GM21825 (cell line): ENCODE measurements at regions not wholly inside any gene's neighbourhood (a gene's known extent, or its start where the extent isn't known, plus 50 kb on each side); places are given as distances from the start of the nearest gene placed in this dataset.
"Not testable (repeated sequence)": the region's sequence is repeated elsewhere in the genome, so short reads cannot be mapped to it uniquely, and the experiment has no call there.

Experiments used
- ATAC-seq: cut with Tn5 transposase; IDR thresholded peaks from one replicate; pipeline ENCODE4 v1.9.1; 2021; ENCODE audit warnings: mild to moderate bottlenecking, moderate library complexity; ENCODE audit not compliant: unreplicated experiment

DNA sequence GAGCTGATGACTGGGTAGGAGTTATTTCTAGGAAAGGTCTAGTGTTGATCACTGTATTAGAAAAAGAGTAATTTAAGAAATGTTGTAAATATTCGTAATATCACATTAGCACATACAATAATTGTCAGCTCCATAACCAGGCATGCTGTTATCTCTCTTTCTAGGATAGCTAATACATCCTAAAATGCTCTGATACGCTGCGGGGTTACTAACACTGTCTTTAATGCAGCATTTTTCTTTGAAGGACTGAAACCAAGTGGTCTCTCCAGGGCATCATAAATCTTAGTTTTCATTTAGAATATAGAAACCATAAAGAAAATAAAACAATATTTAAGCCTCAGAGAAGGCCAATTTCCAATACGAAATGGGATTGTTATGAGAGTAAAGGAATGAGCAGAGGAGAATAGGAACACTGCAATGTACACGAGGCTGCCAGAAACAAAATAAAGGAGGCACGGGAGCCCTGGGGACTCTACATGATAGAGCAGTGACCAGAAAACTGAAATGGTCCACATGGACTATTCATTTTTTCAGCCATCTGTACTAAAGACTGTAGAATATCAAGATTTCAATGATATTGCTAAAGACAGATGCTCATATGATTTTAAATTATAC, 1606.7 kb upstream of the AGA start:
- no peak for ATAC-seq

DNA sequence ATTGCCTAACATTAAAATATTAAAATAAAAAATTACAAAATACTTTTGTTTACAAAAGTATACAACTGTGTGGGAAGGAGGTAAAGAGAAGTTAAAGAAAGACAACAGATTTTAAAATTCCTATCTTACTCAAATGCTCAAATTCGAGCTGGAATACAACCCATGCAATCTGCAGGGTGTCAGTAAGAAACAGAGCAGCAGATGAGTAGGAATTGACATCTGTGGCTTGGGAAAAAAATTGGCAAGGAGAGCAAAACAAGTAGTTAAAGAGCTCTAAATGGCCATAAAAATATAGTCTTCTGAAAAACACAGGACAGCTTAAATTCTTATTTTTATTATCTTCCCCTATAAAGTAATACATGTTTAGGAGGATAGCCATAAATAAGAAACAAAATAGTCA, 1609.0 kb upstream of the AGA start:
- ATAC-seq, result no peak

DNA sequence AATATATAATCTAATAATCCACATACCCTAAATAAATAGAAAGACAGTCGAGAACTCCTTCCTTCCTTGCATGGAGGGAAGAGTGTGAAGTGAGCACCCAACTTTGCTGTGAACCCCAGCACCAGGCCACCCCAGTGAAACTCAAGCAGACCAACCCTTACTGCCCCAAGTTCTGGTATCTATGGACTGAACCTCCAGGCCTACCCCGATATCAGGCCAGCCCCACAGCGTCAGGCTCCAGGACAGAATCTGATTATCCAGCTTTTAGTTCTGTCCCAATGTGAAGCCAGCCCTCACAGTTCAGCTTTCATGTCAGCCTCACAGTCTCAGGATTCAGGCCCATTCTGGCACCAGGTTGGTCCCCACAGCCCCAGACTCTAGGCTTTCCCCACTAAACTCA, 1617.2 kb upstream of the AGA start:
- ATAC-seq, result no peak

DNA sequence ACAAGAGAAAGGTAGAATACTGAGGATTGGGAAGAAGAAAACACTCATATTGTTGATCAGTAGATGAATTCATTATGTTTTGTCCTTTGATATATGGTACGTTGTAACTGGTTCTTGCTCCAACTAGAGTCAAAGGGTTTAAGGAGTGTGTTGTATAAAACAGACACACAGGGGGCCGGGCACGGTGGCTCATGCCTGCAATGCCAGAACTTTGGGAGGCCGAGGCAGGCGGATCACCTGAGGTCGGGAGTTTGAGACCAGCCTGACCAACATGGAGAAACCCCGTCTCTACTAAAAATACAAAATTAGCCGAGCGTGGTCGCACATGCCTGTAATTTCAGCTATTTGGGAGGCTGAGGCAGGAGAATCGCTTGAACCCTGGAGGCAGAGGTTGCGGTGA, 1624.0 kb upstream of the AGA start:
- not testable (repeated sequence) for ATAC-seq

DNA sequence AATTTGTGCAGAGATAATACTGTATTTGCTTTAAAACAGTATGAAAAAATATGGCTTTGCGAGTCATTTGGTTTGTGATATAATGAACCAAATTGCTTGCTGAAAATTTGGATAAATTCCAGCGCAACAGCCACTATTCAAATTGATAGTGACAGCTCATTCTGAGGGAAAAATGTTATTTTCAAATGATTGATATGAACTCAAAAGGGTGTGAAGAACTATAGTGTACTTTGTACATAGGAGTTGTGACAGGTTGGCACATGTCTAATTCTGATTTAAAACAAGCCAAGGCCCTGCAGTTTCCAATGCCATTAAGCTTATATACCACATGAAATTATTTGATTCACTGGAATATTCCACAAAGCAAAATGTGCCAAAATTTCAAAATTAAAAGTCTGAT, 1628.9 kb upstream of the AGA start:
- ATAC-seq, result no peak

DNA sequence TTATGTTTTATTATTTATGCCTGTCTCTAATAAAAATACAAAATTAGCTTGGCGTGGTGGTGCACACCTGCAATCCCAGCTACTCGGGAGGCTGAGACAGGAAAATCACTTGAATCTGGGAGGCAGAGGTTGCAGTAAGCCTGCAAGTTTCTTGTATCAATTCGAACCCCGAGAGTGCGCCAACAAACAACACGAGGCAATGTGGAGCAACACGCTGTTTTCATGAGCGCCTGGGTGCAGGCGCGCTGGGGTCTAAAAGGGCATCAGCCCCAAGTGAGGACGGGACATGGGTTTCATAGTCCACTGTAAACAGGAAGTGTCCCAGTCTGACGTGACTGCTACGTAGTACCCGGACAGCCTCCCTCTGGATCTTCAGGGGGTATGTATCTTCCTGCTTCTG, 1634.6 kb upstream of the AGA start:
- no peak for ATAC-seq

DNA sequence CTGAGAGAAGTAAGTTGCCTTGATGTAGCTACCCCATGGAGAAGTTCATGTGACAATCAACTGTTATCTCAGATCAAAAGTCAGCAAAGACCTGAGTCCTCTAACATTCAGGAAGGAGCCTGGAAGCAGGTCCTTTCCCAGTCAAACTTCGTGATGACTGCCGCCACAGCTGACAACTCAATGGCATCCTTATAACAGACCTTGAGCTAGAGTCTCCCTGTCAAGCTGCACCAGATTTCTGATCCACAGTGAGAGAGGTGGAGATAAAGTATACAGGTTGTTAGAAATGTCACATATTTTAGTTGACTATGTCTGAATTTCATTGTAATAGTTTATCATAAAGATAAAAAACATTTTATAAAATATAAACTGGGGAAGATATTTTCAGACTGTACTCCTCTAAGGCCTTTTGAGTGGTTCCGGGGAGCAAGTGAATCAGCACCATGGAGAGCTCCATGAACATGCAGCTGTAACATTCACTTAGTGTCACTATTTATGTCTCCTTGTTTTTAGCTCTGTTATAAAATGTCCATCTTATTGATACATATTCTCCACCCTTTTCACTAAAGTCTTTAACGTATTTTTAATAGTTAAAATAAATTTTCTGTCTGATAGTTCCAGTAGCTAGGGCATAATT, 1653.5 kb upstream of the AGA start:
- ATAC-seq, result no peak

DNA sequence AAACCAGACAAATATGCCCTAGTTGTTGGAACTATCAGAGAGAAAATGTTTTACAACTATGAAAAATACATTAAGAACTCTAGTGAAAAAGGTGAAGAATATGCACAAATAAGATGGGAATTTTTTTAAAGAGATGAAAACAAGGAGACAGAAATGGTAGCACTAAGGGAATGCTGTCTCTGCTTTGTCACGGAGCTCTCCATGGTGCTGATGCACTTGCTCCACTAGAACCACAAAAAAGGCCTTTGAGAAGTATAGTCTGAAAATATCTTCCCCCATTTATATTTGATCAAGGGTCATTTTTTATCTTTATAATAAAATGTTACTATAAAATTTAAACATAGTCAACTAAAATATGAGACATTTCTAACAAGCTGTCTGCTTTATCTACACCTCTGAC, 1655.5 kb upstream of the AGA start:
- ATAC-seq, result no peak

DNA sequence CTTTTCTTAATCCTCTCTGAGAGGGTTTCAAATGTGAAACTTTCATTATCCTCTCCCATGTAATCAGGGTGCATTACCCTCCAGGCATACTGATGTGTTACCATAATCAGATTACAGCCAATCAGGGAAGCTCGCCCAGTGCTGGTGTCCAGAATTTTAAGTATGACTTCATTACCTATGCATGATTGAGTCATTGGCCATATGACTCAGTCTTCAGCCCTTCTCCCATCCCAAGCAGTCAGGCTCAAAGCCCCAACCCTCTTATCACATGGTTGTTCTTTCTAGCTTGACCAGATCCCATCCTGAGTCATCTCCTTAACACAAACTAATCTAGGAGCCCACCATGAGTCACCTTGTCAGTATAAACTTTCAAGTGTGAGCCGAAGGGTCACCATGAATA, 1668.1 kb upstream of the AGA start:
- no peak for ATAC-seq

DNA sequence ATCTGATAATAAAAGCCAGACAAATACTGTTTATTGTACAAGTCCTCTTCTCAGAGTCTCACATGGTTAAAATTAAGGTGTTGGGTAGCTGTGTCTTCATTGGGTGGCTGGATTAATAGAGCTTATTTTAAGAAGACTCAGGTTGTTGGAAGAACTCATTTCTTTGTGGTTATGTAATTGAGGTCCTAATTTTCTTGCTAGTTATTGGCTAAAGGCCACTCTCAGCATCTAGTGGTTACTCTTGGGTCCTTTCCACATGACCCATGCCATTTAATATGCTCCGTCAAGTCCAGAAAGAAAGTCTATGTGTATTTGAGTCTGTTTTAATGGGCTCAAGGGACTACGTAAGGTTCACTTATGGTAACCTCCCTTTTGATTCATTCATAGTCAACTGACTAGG, 1668.6 kb upstream of the AGA start:
- no peak for ATAC-seq

DNA sequence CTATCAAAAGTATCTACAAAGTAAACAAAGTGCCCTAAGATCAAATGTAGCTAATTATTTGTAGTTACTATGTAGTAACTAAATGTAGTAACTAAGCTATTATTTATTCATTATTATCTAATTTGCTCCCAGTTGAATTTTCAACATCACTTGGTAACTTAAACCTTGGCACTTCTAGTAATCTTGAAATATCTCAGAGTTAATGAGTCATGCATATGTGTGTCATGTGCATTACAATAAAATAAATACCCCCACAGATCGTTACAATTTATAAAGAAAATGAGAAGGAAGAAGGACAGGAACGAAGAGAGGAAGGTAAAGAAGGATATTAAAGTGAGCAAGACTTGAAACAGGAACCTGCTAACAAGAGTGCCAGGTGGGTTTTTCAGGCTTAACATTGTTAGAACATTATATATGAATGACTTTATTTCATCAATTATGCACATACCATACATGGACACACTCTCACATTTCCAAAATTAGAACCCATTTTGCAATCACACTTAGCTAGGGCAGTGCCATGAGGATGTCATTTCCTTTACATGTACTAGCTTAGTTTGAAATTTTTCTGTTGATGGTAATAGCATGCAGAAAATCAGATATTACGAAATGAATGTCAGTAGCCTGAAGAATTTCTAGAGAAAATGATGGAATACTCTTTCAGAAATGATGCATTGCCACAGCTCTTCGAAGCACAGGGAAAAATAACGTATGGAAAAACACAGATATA, 1670.4 kb upstream of the AGA start:
- no peak for ATAC-seq

DNA sequence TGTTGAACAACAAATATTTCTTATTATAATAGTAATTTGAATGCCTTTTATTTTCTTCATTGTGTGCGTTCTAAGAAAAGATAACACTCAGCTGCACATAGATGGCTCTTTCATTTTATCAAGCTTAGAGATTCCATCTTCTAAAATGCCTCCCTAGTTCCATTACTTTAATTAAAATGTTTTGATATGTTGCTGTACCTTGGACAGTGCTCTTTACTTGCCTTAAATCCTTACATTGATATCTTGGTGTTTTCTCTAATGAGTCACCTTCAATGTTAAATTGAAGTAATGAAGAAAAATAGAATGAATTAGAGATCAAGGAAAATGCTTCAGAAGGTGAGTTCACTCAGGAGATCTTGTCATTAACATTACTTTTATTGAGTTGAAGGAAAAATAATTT, 1672.4 kb upstream of the AGA start:
- ATAC-seq, result no peak

DNA sequence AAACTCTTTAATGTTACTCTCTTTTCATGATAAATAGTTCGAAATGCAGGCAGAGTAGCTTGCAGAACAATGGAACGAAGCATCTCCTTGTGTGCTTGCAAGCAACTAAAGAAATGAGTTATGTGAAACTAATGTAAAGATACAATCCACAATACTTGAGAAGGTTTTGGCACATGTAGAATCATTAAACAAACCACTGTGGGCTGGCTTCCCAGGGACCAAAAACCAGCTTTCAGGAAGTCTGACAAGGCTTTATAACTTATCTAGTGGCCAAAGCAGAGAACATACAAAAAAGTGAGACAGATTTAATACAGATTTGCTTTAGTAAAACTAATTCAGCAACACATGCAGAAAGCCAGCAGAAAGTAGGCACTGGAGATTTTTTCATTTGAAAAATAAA, 1673.8 kb upstream of the AGA start:
- no peak for ATAC-seq

DNA sequence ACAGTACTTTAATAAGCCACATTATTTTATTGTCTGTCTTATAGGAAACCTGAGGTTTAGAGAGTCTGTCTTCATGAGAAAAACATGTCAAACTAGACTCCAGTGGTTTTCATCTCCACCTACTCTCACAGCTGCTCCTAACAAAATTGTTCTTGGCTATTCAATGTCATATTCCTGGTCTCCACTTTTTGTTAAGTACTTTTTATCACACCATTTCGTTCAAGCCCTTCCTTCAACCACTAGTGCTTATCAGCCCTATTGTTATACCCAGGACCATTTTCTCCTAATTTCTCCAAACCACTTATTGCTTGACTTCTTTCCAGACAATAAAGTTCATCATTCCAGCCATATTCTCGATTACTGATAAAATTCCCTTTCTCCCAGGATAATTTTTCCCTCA, 1674.3 kb upstream of the AGA start:
- ATAC-seq, result no peak

DNA sequence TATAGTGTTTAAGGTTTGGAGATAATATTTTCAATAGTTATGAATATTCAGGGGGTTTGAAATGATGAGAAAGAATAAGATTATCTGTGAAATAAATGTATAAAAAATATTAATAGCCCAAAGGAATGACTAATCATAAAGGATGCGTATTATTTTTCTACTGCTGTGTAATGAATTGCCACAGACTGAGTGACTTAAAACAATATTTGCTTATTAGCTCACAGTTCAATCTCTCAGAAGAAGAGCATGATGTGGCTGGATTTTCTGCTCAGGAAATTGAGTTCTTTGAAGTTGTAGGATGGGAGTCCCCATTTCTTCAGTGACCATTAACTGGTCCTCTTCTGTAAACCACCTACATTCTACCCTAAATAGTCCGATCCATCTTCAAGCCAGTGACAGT, 1680.8 kb upstream of the AGA start:
- no peak for ATAC-seq

DNA sequence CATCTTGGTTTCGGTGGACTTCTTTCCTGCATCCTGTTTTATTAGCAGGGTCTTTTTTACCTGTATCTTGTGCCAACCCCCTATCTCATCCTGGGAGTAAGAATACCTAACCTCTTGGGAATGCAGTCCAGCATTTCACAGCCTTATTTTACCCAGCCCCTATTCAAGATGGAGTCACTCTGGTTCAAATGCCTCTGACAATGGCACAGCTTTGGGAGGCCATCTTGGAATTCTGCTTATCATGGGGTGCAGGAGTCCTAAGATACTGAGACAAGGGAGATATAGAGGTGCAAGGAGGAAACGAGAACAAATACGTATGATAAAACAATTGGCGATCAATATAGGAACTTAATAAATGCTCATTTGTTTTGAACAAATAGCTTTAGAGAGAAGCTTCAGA, 1682.2 kb upstream of the AGA start:
- no peak for ATAC-seq

DNA sequence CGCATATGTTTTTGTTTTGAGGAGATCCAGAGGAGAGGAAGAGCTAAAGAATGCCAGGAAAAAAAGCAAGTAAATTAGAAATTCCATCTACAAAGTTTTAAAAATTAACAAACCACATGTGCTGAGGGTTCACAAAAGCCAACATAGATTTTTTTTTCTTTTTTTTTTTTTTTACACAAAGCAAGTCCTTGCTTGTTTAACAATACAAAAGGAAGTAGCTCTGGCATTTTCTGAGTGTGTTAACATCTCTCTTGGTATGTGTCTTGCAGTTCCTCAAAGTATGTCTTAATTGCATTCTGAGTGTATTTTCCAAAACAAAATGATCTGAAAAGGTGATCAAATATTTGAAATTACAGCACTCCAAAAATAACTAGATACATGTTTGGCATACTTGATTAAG, 1682.7 kb upstream of the AGA start:
- ATAC-seq, result no peak

DNA sequence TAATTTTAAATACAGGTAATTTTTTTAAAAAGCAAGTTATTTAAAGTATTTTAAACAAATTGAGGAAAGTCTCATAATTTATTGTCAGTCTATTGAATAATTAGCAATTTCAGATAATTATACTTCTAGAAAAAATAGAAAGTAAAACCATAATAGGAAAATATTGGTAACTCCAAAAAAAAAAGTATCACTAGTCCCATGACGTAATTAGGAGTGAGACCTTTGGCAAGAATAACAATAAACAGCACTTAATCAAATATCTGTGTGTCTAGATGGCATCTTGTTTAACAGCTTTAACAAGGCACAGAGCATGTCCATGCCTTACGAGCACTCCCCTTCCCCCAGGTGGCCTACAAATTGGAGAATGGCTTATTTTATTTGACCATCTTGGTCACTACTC, 1683.6 kb upstream of the AGA start:
- ATAC-seq, result no peak

DNA sequence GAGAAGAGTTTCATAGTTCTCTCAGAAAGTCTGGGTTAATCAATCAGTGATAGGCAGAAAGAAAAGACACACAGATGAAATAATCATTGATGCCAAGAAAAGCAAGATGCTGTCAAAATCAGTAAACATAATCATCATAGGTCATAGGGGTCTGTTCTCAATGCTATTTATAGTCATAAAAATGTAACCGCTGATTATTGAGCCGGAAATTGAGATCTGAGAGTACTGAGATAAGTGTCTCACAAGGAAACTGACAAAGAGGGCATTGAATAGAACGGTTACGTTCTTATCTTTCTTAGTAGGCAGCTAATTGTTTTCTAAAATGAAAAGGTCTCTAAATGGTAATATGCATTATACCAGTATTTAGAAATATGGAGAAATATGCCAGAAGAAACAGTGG, 1686.1 kb upstream of the AGA start:
- ATAC-seq, result no peak

DNA sequence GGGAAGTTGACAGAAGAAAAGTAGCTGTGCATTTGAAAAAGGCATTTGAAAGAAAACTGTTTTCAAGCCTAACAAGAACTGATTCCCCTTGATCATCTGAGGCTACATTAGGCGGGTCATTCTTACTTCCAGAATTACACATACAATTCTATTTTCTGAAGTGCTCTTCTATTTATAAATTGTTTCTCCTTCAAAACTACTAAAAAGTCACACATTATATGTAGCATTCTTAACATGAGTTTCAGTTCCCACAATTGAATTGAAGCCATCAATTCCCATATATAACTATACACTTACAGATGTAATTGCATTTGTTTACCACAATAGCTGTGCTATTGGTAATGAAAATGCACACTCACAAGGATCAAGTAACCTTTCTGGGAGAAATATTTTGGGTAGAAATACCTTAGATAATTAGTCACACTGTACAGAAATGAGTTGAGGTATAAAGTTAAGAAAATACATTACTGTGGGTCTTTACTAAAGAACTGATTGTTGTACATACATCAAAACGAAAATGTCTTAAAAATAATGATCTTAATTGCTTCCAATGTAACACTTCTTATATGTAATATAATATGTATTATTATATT, 1688.0 kb upstream of the AGA start:
- ATAC-seq, result no peak

DNA sequence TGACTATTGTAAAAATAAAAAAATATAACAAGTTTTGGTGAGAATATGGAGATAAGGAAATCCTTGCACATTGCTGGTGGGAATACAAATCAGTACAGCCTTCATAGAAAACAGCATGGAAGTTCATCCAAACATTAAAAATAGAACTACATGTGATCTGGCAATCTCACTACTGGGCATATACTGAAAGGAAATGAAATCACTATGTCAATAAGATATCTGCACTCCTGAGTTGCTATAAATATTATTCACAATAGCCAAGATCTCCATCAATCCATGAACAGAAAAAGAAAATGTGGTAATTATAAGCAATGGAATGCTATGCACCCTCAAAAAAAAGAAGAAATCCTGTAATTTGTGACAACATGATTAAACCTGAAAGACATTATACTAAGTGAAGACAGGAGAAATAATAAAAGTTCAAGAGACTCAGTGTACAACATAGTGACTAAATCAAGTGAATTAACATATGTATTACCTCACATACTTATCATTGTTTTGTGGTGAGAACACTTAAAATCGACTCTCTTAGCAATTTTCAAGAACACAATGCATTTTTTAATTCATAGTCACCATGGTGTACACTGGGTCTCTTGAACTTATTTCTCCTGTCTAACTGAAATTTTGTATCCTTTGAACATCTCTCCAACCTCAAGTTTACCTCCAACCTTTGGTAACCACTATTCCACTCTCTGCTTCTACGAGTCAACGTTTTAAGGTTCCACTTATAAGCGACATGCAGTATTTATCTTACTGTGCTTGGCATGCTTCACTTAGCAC, 1703.7 kb upstream of the AGA start:
- ATAC-seq, result no peak
